CD4-positive, alpha-beta T cell (primary cell): ENCODE measurements at regions not wholly inside any gene's neighbourhood (a gene's known extent, or its start where the extent isn't known, plus 50 kb on each side); places are given as distances from the start of the nearest gene placed in this dataset.

Experiments used
- ATAC-seq: fragments of 200-7000 bp; cut with Tn5 transposase; one replicate; pipeline ENCODE4 v1.10.0; 2022; ENCODE audit warnings: mild to moderate bottlenecking; ENCODE audit not compliant: poor library complexity
- CTCF ChIA-PET: fragments of 350-600 bp; sonication (Branson Sonifier 250); formaldehyde crosslinking; loops from one replicate; lab custom pipeline; 2021; ENCODE audit warnings: antibody characterized with exemption, inconsistent platforms; lab: Charles Lee
- POLR2A ChIA-PET: fragments of 350-600 bp; sonication (Branson Sonifier 250); formaldehyde crosslinking; loops from one replicate; lab custom pipeline; 2021; ENCODE audit warnings: antibody characterized with exemption, inconsistent platforms; lab: Charles Lee
- DNase-seq, 14 experiments: peaks; one replicate each; pipeline ENCODE4 v3.0.0-alpha.2; 2013 to 2020; ENCODE audit warnings: mixed read lengths in 2 of 14
- H3K27ac ChIP-seq, 2 donors: one replicate each; pipeline versions ENCODE4 v1.5.1 to v1.7.0; 2013; ENCODE audit warnings: low read length in 2 of 2, low read depth in 1 of 2, mild to moderate bottlenecking in 1 of 2
- H3K27me3 ChIP-seq, 2 experiments: 1 replicate in 1 of 2; 2 replicates in 1 of 2; pipeline versions ENCODE4 v1.6.1 to v1.7.0; 2013; ENCODE audit warnings: low read length in 2 of 2, control low read depth in 1 of 2, mild to moderate bottlenecking in 1 of 2, moderate library complexity in 1 of 2; ENCODE audit not compliant: insufficient read depth in 2 of 2, control insufficient read depth in 1 of 2
- H3K36me3 ChIP-seq: one replicate; pipeline ENCODE4 v1.6.1; 2013; ENCODE audit warnings: low read length, control low read depth; ENCODE audit not compliant: insufficient read depth
- H3K4me1 ChIP-seq: one replicate; pipeline ENCODE4 v1.6.1; 2013; ENCODE audit warnings: low read length, control low read depth; ENCODE audit not compliant: insufficient read depth
- H3K4me3 ChIP-seq: one replicate; pipeline ENCODE4 v1.5.1; 2013; ENCODE audit warnings: mild to moderate bottlenecking, low read length, moderate library complexity
- H3K9me3 ChIP-seq, 2 experiments: 1 replicate in 1 of 2; 2 replicates in 1 of 2; pipeline versions ENCODE4 v1.6.1 to v1.7.0; 2013; ENCODE audit warnings: low read length in 2 of 2, mild to moderate bottlenecking in 2 of 2, control low read depth in 1 of 2, moderate library complexity in 1 of 2; ENCODE audit not compliant: control insufficient read depth in 1 of 2, insufficient read depth in 1 of 2
- H3K27ac Mint-ChIP-seq: one replicate; pipeline ENCODE4 v1.8.0; 2020; ENCODE audit warnings: mixed read lengths
- H3K27me3 Mint-ChIP-seq: one replicate; pipeline ENCODE4 v1.8.0; 2021; ENCODE audit warnings: mixed read lengths
- H3K36me3 Mint-ChIP-seq: one replicate; pipeline ENCODE4 v1.8.0; 2021; ENCODE audit warnings: low read depth, mixed read lengths
- H3K4me1 Mint-ChIP-seq: one replicate; pipeline ENCODE4 v1.8.0; 2021; ENCODE audit warnings: low read depth, mixed read lengths
- H3K4me3 Mint-ChIP-seq: one replicate; pipeline ENCODE4 v1.8.0; 2020; ENCODE audit warnings: mild to moderate bottlenecking, mixed read lengths
- H3K9me3 Mint-ChIP-seq: one replicate; pipeline ENCODE4 v1.8.0; 2020; ENCODE audit warnings: mixed read lengths
- CTCF ChIP-seq: fragments of 200-600 bp; IDR thresholded peaks from one replicate; pipeline ENCODE4 v1.8.0; 2022; ENCODE audit warnings: antibody characterized with exemption, mild to moderate bottlenecking
- intact Hi-C, 2 experiments: fragments of 100-400 bp; cut with DNase I in 1 of 2; cut with micrococcal nuclease in 1 of 2; formaldehyde crosslinking; loops; one replicate each; pipeline versions ENCODE4 v1.15.1 to v1.9.0; 2023 to 2025; cut with DNase I, micrococcal nuclease

- Mint-ChIP-seq H3K27me3 (peaks cover 27% of the 10 kb centered on the region), H3K4me3 (no peak overlapping the region), H3K9me3 (no peaks in the 10 kb centered on the region), H3K36me3 (no peaks in the 10 kb centered on the region), H3K4me1 (no peaks in the 10 kb centered on the region), H3K27ac (no peak overlapping the region)
- no peak overlapping the region for H3K27ac ChIP-seq
- intact Hi-C loops = no loop called here
- DNase-seq (no peak), ATAC-seq (no peak)
- H3K36me3 ChIP-seq = no peaks in the 10 kb centered on the region
- ChIA-PET POLR2A (no interaction called here), CTCF (no interaction called here)
- H3K9me3 ChIP-seq = no peaks in the 10 kb centered on the region
- no peak for TF ChIP-seq CTCF
- no peaks in the 10 kb centered on the region for H3K4me1 ChIP-seq
- H3K4me3 ChIP-seq = no peak overlapping the region
- H3K27me3 ChIP-seq = peaks cover 0 to 3% of the 10 kb centered on the region in 2 experiments
Observed at GRCh38 chr10:33419311-33419710, 84.8 kb upstream of the NRP1 start.

DNA sequence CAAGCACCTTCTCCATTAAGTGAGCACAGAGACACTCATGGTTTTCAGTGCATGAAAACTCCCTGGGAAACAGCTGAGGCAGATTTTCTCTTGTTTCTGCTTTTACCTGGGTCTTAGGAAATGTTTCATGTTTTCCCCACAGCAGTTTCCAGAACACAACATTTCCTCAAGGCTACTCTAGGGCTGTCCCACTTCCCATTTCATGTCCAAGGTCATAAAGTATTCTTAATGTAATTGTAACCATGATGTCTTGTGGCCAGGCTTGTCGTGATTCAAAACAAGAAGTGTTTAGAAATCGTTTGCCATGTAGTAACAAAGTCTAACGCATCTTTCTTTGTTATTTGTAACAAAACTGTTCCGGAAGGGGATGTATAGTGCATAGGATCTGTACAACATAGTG, 83.8 kb upstream of the NRP1 start:
- Histone ChIP-seq H3K36me3 (no peaks in the 10 kb centered on the region), H3K27me3 (peaks cover 0 to 8% of the 10 kb centered on the region in 2 experiments), H3K9me3 (no peaks in the 10 kb centered on the region), H3K27ac (no peak overlapping the region), H3K4me1 (no peaks in the 10 kb centered on the region), H3K4me3 (no peak overlapping the region)
- ATAC-seq (no peak), DNase-seq (no peak)
- Mint-ChIP-seq H3K9me3 (no peaks in the 10 kb centered on the region), H3K4me1 (no peaks in the 10 kb centered on the region), H3K4me3 (no peak overlapping the region), H3K36me3 (no peaks in the 10 kb centered on the region), H3K27ac (no peak overlapping the region), H3K27me3 (peaks cover 22% of the 10 kb centered on the region)
- intact Hi-C loops = no loop called here
- POLR2A ChIA-PET = no interaction called here
- TF ChIP-seq CTCF = no peak
- CTCF ChIA-PET = no interaction called here

DNA sequence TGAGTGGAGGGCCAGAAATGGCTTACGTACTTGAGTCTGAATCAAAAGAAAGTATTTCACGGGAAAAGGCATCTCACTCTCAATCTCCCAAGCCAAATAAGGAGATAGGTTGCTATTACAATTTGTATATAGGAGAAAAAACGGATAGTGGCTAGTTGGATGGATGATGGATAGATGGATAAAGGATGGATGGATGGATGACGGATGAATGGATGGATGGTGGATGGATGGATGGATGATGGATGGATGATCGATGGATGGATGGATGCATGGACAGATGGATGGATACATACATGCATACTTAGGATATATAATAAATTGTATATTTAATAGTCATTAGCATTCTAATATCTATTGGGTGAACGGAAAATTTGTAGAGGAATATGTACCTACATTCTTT, 82.2 kb upstream of the NRP1 start:
- H3K36me3 Mint-ChIP-seq = no peaks in the 10 kb centered on the region
- no peak for ATAC-seq
- no peaks in the 10 kb centered on the region for H3K36me3 ChIP-seq
- ChIA-PET CTCF (no interaction called here), POLR2A (no interaction called here)
- H3K27me3 Mint-ChIP-seq = peaks cover 22% of the 10 kb centered on the region
- no peak overlapping the region for H3K4me3 Mint-ChIP-seq
- H3K9me3 ChIP-seq = no peaks in the 10 kb centered on the region
- no peak overlapping the region for H3K4me3 ChIP-seq
- intact Hi-C loops = no loop called here
- no peak for DNase-seq
- no peaks in the 10 kb centered on the region for H3K4me1 ChIP-seq
- no peak overlapping the region for H3K27ac Mint-ChIP-seq
- no peak overlapping the region for H3K27ac ChIP-seq
- no peak for TF ChIP-seq CTCF
- H3K27me3 ChIP-seq = peaks cover 0 to 11% of the 10 kb centered on the region in 2 experiments
- H3K4me1 Mint-ChIP-seq = no peaks in the 10 kb centered on the region
- no peaks in the 10 kb centered on the region for H3K9me3 Mint-ChIP-seq
